Neural progenitor cell (in vitro differentiated cells): ENCODE measurements at regions not wholly inside any gene's neighbourhood (a gene's known extent, or its start where the extent isn't known, plus 50 kb on each side); places are given as distances from the start of the nearest gene placed in this dataset.

Experiments used
- DNase-seq: peaks from one replicate; pipeline ENCODE4 v3.0.0-alpha.2; 2016; ENCODE audit warnings: low spot score
- H2AFZ ChIP-seq: fragments of 200-600 bp; sonication (generic); replicated peaks from 2 replicates; pipeline ENCODE4 v1.6.1; 2016; ENCODE audit warnings: antibody characterized with exemption
- H3F3A ChIP-seq: fragments of 200-600 bp; sonication (generic); 2 replicates; pipeline ENCODE4 v1.6.1; 2016; ENCODE audit warnings: antibody characterized with exemption, low read depth
- H3K27ac ChIP-seq: fragments of 200-600 bp; sonication (generic); 2 replicates; pipeline ENCODE4 v1.5.1; 2016; ENCODE audit warnings: mild to moderate bottlenecking
- H3K27me3 ChIP-seq: fragments of 200-600 bp; sonication (generic); 2 replicates; pipeline ENCODE4 v1.6.1; 2016; ENCODE audit warnings: mild to moderate bottlenecking, moderate library complexity
- H3K36me3 ChIP-seq: fragments of 200-600 bp; sonication (generic); 2 replicates; pipeline ENCODE4 v1.5.1; 2016
- H3K4me1 ChIP-seq: fragments of 200-600 bp; sonication (generic); 2 replicates; pipeline ENCODE4 v1.6.1; 2016; ENCODE audit warnings: mixed run types
- H3K4me2 ChIP-seq: fragments of 200-600 bp; sonication (generic); 2 replicates; pipeline ENCODE4 v1.6.1; 2016
- H3K4me3 ChIP-seq: fragments of 200-600 bp; sonication (generic); 2 replicates; pipeline ENCODE4 v1.5.1; 2016
- H3K79me2 ChIP-seq: fragments of 200-600 bp; sonication (generic); 2 replicates; pipeline ENCODE4 v1.6.1; 2016; ENCODE audit warnings: low read depth
- H3K9ac ChIP-seq: fragments of 200-600 bp; sonication (generic); 2 replicates; pipeline ENCODE4 v1.6.1; 2016
- H3K9me3 ChIP-seq: fragments of 200-600 bp; sonication (generic); 2 replicates; pipeline ENCODE4 v1.5.1; 2016; ENCODE audit warnings: low read depth
- H4K20me1 ChIP-seq: fragments of 200-600 bp; sonication (generic); 2 replicates; pipeline ENCODE4 v1.6.1; 2016; ENCODE audit warnings: low read depth
- H3K27ac Mint-ChIP-seq: 3 replicates; pipeline ENCODE4 v1.8.0; 2021; ENCODE audit warnings: mixed read lengths
- H3K27me3 Mint-ChIP-seq: 2 replicates; pipeline ENCODE4 v1.8.0; 2022; ENCODE audit warnings: low read depth, mild to moderate bottlenecking, inconsistent platforms, moderate library complexity, mixed read lengths; ENCODE audit not compliant: insufficient read depth
- H3K36me3 Mint-ChIP-seq: 3 replicates; pipeline ENCODE4 v1.8.0; 2021; ENCODE audit warnings: mixed read lengths
- H3K4me1 Mint-ChIP-seq: 3 replicates; pipeline ENCODE4 v1.8.0; 2021; ENCODE audit warnings: mixed read lengths
- H3K4me3 Mint-ChIP-seq: 3 replicates; pipeline ENCODE4 v1.8.0; 2021; ENCODE audit warnings: mild to moderate bottlenecking, moderate library complexity, mixed read lengths
- H3K9me3 Mint-ChIP-seq: 3 replicates; pipeline ENCODE4 v1.8.0; 2020; ENCODE audit warnings: mixed read lengths
- EZH2 ChIP-seq: fragments of 200-600 bp; sonication (generic); IDR thresholded peaks from 2 replicates; pipeline ENCODE4 v1.6.1; 2017; ENCODE audit warnings: antibody characterized with exemption, mild to moderate bottlenecking, moderate library complexity
- EZH2phosphoT487 ChIP-seq: fragments of 200-600 bp; sonication (generic); IDR thresholded peaks from 2 replicates; pipeline ENCODE4 v1.6.1; 2017; ENCODE audit warnings: antibody characterized with exemption
- TF ChIP-seq, protein P1 (sequence below): fragments of 200-600 bp; sonication (generic); IDR thresholded peaks from 2 replicates; pipeline ENCODE4 v1.5.1; 2017; ENCODE audit warnings: antibody characterized with exemption, mild to moderate bottlenecking

DNA sequence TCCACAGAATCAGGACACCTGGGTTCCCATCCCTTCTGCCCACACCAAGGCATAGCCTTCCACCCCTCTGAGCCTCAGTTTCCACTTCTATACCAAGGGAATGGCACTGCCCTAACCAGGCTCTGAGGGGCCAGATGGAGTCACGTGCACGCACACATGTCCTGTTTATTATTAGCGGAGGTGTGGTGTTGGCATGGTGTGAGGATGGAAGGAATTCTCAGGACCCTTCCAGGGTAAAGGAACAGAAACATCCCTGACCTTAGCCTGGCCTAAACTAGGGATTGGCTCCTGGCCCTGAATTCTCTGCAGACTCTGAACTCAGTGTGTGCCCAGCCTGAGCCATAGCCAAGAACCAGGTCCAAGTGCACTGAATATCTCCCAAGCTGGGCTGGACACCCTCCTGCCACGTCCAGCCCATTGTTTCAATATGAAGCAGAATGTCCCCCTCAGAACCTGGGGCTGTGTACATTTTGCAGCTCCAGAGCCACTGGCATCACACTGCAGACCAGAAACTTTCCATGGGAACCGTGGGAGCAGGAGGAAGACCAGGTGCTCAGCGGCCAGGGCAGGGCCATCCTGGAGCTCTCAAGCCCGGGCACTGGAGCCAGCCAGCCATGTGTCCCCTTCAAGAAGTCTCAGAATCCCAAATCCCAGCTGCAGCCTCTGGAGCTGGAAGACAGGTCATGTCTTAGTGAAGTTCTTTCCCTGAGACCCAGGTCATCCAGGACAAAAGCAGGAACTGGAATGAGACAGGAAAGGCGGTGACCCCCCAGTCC is 208.4 kb downstream of the ANKRD60 start:
- no peaks in the 10 kb centered on the region for H3K79me2 ChIP-seq
- H3K9me3 ChIP-seq: no peaks in the 10 kb centered on the region
- Mint-ChIP-seq H3K27ac (no peak overlapping the region), H3K4me1 (peaks cover 13% of the 10 kb centered on the region), H3K4me3 (no peak overlapping the region), H3K9me3 (no peaks in the 10 kb centered on the region), H3K36me3 (no peaks in the 10 kb centered on the region), H3K27me3 (peaks cover 4% of the 10 kb centered on the region)
- TF ChIP-seq EZH2phosphoT487 (no peak), EZH2 (no peak)
- TF ChIP-seq, protein P1, sequence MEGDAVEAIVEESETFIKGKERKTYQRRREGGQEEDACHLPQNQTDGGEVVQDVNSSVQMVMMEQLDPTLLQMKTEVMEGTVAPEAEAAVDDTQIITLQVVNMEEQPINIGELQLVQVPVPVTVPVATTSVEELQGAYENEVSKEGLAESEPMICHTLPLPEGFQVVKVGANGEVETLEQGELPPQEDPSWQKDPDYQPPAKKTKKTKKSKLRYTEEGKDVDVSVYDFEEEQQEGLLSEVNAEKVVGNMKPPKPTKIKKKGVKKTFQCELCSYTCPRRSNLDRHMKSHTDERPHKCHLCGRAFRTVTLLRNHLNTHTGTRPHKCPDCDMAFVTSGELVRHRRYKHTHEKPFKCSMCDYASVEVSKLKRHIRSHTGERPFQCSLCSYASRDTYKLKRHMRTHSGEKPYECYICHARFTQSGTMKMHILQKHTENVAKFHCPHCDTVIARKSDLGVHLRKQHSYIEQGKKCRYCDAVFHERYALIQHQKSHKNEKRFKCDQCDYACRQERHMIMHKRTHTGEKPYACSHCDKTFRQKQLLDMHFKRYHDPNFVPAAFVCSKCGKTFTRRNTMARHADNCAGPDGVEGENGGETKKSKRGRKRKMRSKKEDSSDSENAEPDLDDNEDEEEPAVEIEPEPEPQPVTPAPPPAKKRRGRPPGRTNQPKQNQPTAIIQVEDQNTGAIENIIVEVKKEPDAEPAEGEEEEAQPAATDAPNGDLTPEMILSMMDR: no peak
- H3K4me1 ChIP-seq: no peaks in the 10 kb centered on the region
- no peak overlapping the region for H3K9ac ChIP-seq
- no peak for DNase-seq
- no peak overlapping the region for H2AFZ ChIP-seq
- no peak overlapping the region for H3K4me3 ChIP-seq
- no peak overlapping the region for H3K4me2 ChIP-seq
- no peaks in the 10 kb centered on the region for H3F3A ChIP-seq
- H3K27ac ChIP-seq: no peak overlapping the region
- no peaks in the 10 kb centered on the region for H3K27me3 ChIP-seq
- H3K36me3 ChIP-seq: no peaks in the 10 kb centered on the region
- no peaks in the 10 kb centered on the region for H4K20me1 ChIP-seq

- peaks cover 11% of the 10 kb centered on the region for H3K4me1 Mint-ChIP-seq
- H3K4me3 ChIP-seq: no peak overlapping the region
- H3K27me3 Mint-ChIP-seq: peaks cover 4% of the 10 kb centered on the region
- H3K9me3 ChIP-seq: no peaks in the 10 kb centered on the region
- H3K27me3 ChIP-seq: no peaks in the 10 kb centered on the region
- H3K36me3 Mint-ChIP-seq: no peaks in the 10 kb centered on the region
- H3K27ac ChIP-seq: no peak overlapping the region
- H3K36me3 ChIP-seq: no peaks in the 10 kb centered on the region
- H2AFZ ChIP-seq: no peak overlapping the region
- H3F3A ChIP-seq: no peaks in the 10 kb centered on the region
- H3K9ac ChIP-seq: no peak overlapping the region
- H3K27ac Mint-ChIP-seq: no peak overlapping the region
- no peak overlapping the region for H3K4me2 ChIP-seq
- H3K4me1 ChIP-seq: no peaks in the 10 kb centered on the region
- H3K79me2 ChIP-seq: no peaks in the 10 kb centered on the region
- H3K4me3 Mint-ChIP-seq: no peak overlapping the region
- TF ChIP-seq EZH2 (no peak), EZH2phosphoT487 (no peak)
- TF ChIP-seq, protein P1: no peak
- no peaks in the 10 kb centered on the region for H4K20me1 ChIP-seq
- no peaks in the 10 kb centered on the region for H3K9me3 Mint-ChIP-seq
- no peak for DNase-seq
Measured at GRCh38 chr20:58019027-58019849, 209.2 kb downstream of the ANKRD60 start.

GRCh38 chr20:58018590-58018989 is 209.9 kb downstream of the ANKRD60 start:
- H3K9me3 ChIP-seq: no peaks in the 10 kb centered on the region
- no peaks in the 10 kb centered on the region for H3K79me2 ChIP-seq
- H3K9me3 Mint-ChIP-seq: no peaks in the 10 kb centered on the region
- no peaks in the 10 kb centered on the region for H3K27me3 ChIP-seq
- H3F3A ChIP-seq: no peaks in the 10 kb centered on the region
- H3K4me1 Mint-ChIP-seq: peaks cover 11% of the 10 kb centered on the region
- no peak overlapping the region for H3K4me3 Mint-ChIP-seq
- peaks cover 4% of the 10 kb centered on the region for H3K27me3 Mint-ChIP-seq
- DNase-seq: no peak
- H3K4me1 ChIP-seq: no peaks in the 10 kb centered on the region
- H3K27ac Mint-ChIP-seq: no peak overlapping the region
- no peak overlapping the region for H3K9ac ChIP-seq
- no peak overlapping the region for H3K27ac ChIP-seq
- H2AFZ ChIP-seq: no peak overlapping the region
- TF ChIP-seq, protein P1: no peak
- no peak for TF ChIP-seq EZH2phosphoT487
- no peak for TF ChIP-seq EZH2
- H4K20me1 ChIP-seq: no peaks in the 10 kb centered on the region
- no peak overlapping the region for H3K4me3 ChIP-seq
- H3K36me3 ChIP-seq: no peaks in the 10 kb centered on the region
- no peaks in the 10 kb centered on the region for H3K36me3 Mint-ChIP-seq
- no peak overlapping the region for H3K4me2 ChIP-seq
